Esophagus squamous epithelium (tissue), 5 donors: ENCODE measurements at regions not wholly inside any gene's neighbourhood (a gene's known extent, or its start where the extent isn't known, plus 50 kb on each side); places are given as distances from the start of the nearest gene placed in this dataset.

Experiments used
- DNase-seq: peaks from one replicate; lab custom pipeline; 2025; lab: John Stamatoyannopoulos, UW
- H3K27ac ChIP-seq, 4 donors: fragments of 200-600 bp; sonication (generic); one replicate each; pipeline ENCODE4 v1.5.1; 2016 to 2019; ENCODE audit warnings: mild to moderate bottlenecking in 1 of 4
- H3K27me3 ChIP-seq, 4 donors: fragments of 200-600 bp; sonication (generic); 1 replicate in 3 of 4; 2 replicates in 1 of 4; pipeline versions ENCODE4 v1.5.1 to v1.6.0; 2017 to 2021; ENCODE audit warnings: antibody characterized with exemption in 1 of 4
- H3K36me3 ChIP-seq, 3 donors: fragments of 200-600 bp; sonication (generic); one replicate each; pipeline ENCODE4 v1.5.1; 2016 to 2019
- H3K4me1 ChIP-seq, 3 donors: fragments of 200-600 bp; sonication (generic); one replicate each; pipeline ENCODE4 v1.5.1; 2017 to 2019
- H3K4me3 ChIP-seq, 4 donors: fragments of 200-600 bp; sonication (generic); 1 replicate in 3 of 4; 2 replicates in 1 of 4; pipeline ENCODE4 v1.5.1; 2016 to 2019; ENCODE audit warnings: mild to moderate bottlenecking in 2 of 4, moderate library complexity in 1 of 4
- H3K9me3 ChIP-seq, 3 donors: fragments of 200-600 bp; sonication (generic); one replicate each; pipeline ENCODE4 v1.5.1; 2016 to 2019
- CTCF ChIP-seq, 6 experiments: fragments of 450-650 bp in 4 of 6; fragments of 200-600 bp in 2 of 6; sonication (generic) in 2 of 6; IDR thresholded peaks; one replicate each; pipeline ENCODE4 v1.5.1; 2016 to 2019; ENCODE audit warnings: antibody characterized with exemption in 6 of 6, mild to moderate bottlenecking in 4 of 6, moderate library complexity in 4 of 6
- POLR2A ChIP-seq, 4 donors: fragments of 450-650 bp; IDR thresholded peaks; one replicate each; pipeline ENCODE4 v1.6.1; 2017; ENCODE audit warnings: antibody characterized with exemption in 4 of 4, mild to moderate bottlenecking in 4 of 4, moderate library complexity in 3 of 4
- WGBS, 2 donors: methylation state at CpG; one replicate each; pipeline ENCODE4 v1.1.5; 2018; 5-methylcytosine and 5-hydroxymethylcytosine counted together
- intact Hi-C: fragments of 100-400 bp; cut with DNase I; formaldehyde crosslinking; loops from one replicate; pipeline ENCODE4 v1.15.0; 2022
- donor health status: DM: yes; HTN: yes; CAD: no.

GRCh38 chr18:41466436-41467160, 488.4 kb upstream of the PIK3C3 start:
- intact Hi-C loops = no loop called here

GRCh38 chr18:41465386-41465785, 489.6 kb upstream of the PIK3C3 start:
- H3K36me3 ChIP-seq = no peaks in the 10 kb centered on the region
- intact Hi-C loops = no loop called here
- WGBS, 2 donors = 50 to 53% methylated on average over 2 of the region's 2 CpGs
- TF ChIP-seq CTCF (IDR thresholded peaks at IDR 0.05) (no peak), POLR2A (IDR thresholded peaks at IDR 0.05) (no peak)
- H3K27ac ChIP-seq = no peak overlapping the region
- H3K27me3 ChIP-seq = no peaks in the 10 kb centered on the region
- no peak overlapping the region for H3K4me3 ChIP-seq
- DNase-seq = no peak
- H3K4me1 ChIP-seq = no peaks in the 10 kb centered on the region
- no peaks in the 10 kb centered on the region for H3K9me3 ChIP-seq

More at GRCh38 chr18:41466436-41467160, 488.4 kb upstream of the PIK3C3 start:
- TF ChIP-seq CTCF (IDR thresholded peaks at IDR 0.05) (no peak), POLR2A (IDR thresholded peaks at IDR 0.05) (no peak)
- H3K36me3 ChIP-seq = no peaks in the 10 kb centered on the region
- no peak for DNase-seq
- 74 to 77% methylated on average over 4 of the region's 4 CpGs for whole genome bisulfite sequencing, 2 donors
- no peaks in the 10 kb centered on the region for H3K9me3 ChIP-seq
- H3K27ac ChIP-seq = no peak overlapping the region
- H3K4me3 ChIP-seq = no peak overlapping the region
- H3K4me1 ChIP-seq = no peaks in the 10 kb centered on the region
- H3K27me3 ChIP-seq = no peaks in the 10 kb centered on the region

- H3K4me1 ChIP-seq = no peaks in the 10 kb centered on the region
- no peak overlapping the region for H3K27ac ChIP-seq
- no peaks in the 10 kb centered on the region for H3K36me3 ChIP-seq
- H3K4me3 ChIP-seq = no peak overlapping the region
- TF ChIP-seq POLR2A (IDR thresholded peaks at IDR 0.05) (no peak), CTCF (IDR thresholded peaks at IDR 0.05) (no peak)
- WGBS, 2 donors = 27 to 38% methylated on average over 1 of the region's 1 CpG
- intact Hi-C loops = no loop called here
- no peaks in the 10 kb centered on the region for H3K27me3 ChIP-seq
- H3K9me3 ChIP-seq = no peaks in the 10 kb centered on the region
- DNase-seq = no peak
Observed at GRCh38 chr18:41464278-41464677, 490.8 kb upstream of the PIK3C3 start.

- Histone ChIP-seq H3K9me3 (no peaks in the 10 kb centered on the region), H3K4me1 (no peaks in the 10 kb centered on the region), H3K27me3 (no peaks in the 10 kb centered on the region), H3K27ac (no peak overlapping the region), H3K4me3 (no peak overlapping the region), H3K36me3 (no peaks in the 10 kb centered on the region)
- WGBS, 2 donors = 18 to 45% methylated on average over 1 of the region's 1 CpG
- intact Hi-C loops = no loop called here
- no peak for TF ChIP-seq CTCF (IDR thresholded peaks at IDR 0.05)
- no peak for TF ChIP-seq POLR2A (IDR thresholded peaks at IDR 0.05)
- no peak for DNase-seq
Observed at GRCh38 chr18:41462946-41463345, 492.1 kb upstream of the PIK3C3 start.

- intact Hi-C loops = no loop called here
- WGBS, 2 donors = 26 to 46% methylated on average over 2 of the region's 2 CpGs
- H3K9me3 ChIP-seq = no peaks in the 10 kb centered on the region
Observed at GRCh38 chr18:41461114-41461513, 493.9 kb upstream of the PIK3C3 start.

More at GRCh38 chr18:41461114-41461513, 493.9 kb upstream of the PIK3C3 start:
- Histone ChIP-seq H3K27me3 (no peaks in the 10 kb centered on the region), H3K4me3 (no peak overlapping the region), H3K4me1 (no peaks in the 10 kb centered on the region), H3K27ac (no peak overlapping the region), H3K36me3 (no peaks in the 10 kb centered on the region)
- TF ChIP-seq POLR2A (IDR thresholded peaks at IDR 0.05) (no peak), CTCF (IDR thresholded peaks at IDR 0.05) (no peak)
- DNase-seq = no peak
